ENCODE measurements at regions not wholly inside any gene's neighbourhood (a gene's known extent, or its start where the extent isn't known, plus 50 kb on each side); places are given as distances from the start of the nearest gene placed in this dataset.

GRCh38 chr4:126271292-126271691, 956.5 kb downstream of the FAT4 start:
- intact Hi-C loops (cut with DNase I; ENCODE audit: low total_unique reads): no loop called here
- TF ChIP-seq POLR2AphosphoS5 (IDR thresholded peaks at IDR 0.05): no peak
- no peak for TF ChIP-seq CTCF (IDR thresholded peaks at IDR 0.05 in 8 of 11, conservative IDR thresholded peaks at IDR 0.05 in 3 of 11)
- TF ChIP-seq POLR2A (IDR thresholded peaks at IDR 0.05): no peak
- no peak overlapping the region for H3K27ac ChIP-seq
- 54 to 70% (median 65%) methylated on average over 1 of the region's 1 CpG for WGBS, 5 donors
- H3K36me3 ChIP-seq: no peaks in the 10 kb centered on the region
- no peak overlapping the region for H3K4me3 ChIP-seq
- no peaks in the 10 kb centered on the region for H3K4me1 ChIP-seq
- DNase-seq: no peak
- no peaks in the 10 kb centered on the region for H3K27me3 ChIP-seq (replicated peaks in 1 of 7)
- no peaks in the 10 kb centered on the region for H3K9me3 ChIP-seq

- TF ChIP-seq POLR2AphosphoS5 (IDR thresholded peaks at IDR 0.05) (no peak), CTCF (IDR thresholded peaks at IDR 0.05 in 8 of 11, conservative IDR thresholded peaks at IDR 0.05 in 3 of 11) (no peak), POLR2A (IDR thresholded peaks at IDR 0.05) (no peak)
- DNase-seq: no peak
- no peak overlapping the region for H3K4me3 ChIP-seq
- no peaks in the 10 kb centered on the region for H3K27me3 ChIP-seq (replicated peaks in 1 of 7)
- H3K9me3 ChIP-seq: no peaks in the 10 kb centered on the region
- H3K27ac ChIP-seq: no peak overlapping the region
- H3K36me3 ChIP-seq: no peaks in the 10 kb centered on the region
- intact Hi-C loops (cut with DNase I; ENCODE audit: low total_unique reads): no loop called here
- H3K4me1 ChIP-seq: no peaks in the 10 kb centered on the region
- 73 to 88% (median 76%) methylated on average over 2 of the region's 2 CpGs for WGBS, 5 donors
These were observed 959.0 kb downstream of the FAT4 start for GRCh38 chr4:126273746-126274145.

GRCh38 chr4:126291886-126292285, 977.1 kb downstream of the FAT4 start:
- no peak overlapping the region for H3K4me3 ChIP-seq

GRCh38 chr4:126298271-126298670, 983.5 kb downstream of the FAT4 start:
- Histone ChIP-seq H3K9me3 (peaks cover 0 to 28% (median 22%) of the 10 kb centered on the region in 8 donors), H3K27me3 (replicated peaks in 1 of 7) (no peaks in the 10 kb centered on the region), H3K36me3 (no peaks in the 10 kb centered on the region), H3K27ac (no peak overlapping the region), H3K4me3 (no peak overlapping the region), H3K4me1 (no peaks in the 10 kb centered on the region)
- WGBS, 5 donors: 81 to 100% (median 93%) methylated on average over 1 of the region's 1 CpG
- no peak for DNase-seq
- intact Hi-C loops (cut with DNase I; ENCODE audit: low total_unique reads): no loop called here
- no peak for TF ChIP-seq POLR2A (IDR thresholded peaks at IDR 0.05)
- no peak for TF ChIP-seq POLR2AphosphoS5 (IDR thresholded peaks at IDR 0.05)

More at GRCh38 chr4:126291886-126292285, 977.1 kb downstream of the FAT4 start:
- WGBS, 5 donors: 49 to 70% (median 50%) methylated on average over 1 of the region's 1 CpG
- TF ChIP-seq POLR2A (IDR thresholded peaks at IDR 0.05) (no peak), CTCF (IDR thresholded peaks at IDR 0.05 in 8 of 11, conservative IDR thresholded peaks at IDR 0.05 in 3 of 11) (no peak), POLR2AphosphoS5 (IDR thresholded peaks at IDR 0.05) (no peak)
- Histone ChIP-seq H3K27me3 (replicated peaks in 1 of 7) (no peaks in the 10 kb centered on the region), H3K4me1 (no peaks in the 10 kb centered on the region), H3K27ac (no peak overlapping the region), H3K36me3 (no peaks in the 10 kb centered on the region), H3K9me3 (no peaks in the 10 kb centered on the region)
- DNase-seq: no peak
- intact Hi-C loops (cut with DNase I; ENCODE audit: low total_unique reads): no loop called here

All from spleen (tissue), 11 donors.